ENCODE measurements at regions not wholly inside any gene's neighbourhood (a gene's known extent, or its start where the extent isn't known, plus 50 kb on each side); places are given as distances from the start of the nearest gene placed in this dataset.

DNA sequence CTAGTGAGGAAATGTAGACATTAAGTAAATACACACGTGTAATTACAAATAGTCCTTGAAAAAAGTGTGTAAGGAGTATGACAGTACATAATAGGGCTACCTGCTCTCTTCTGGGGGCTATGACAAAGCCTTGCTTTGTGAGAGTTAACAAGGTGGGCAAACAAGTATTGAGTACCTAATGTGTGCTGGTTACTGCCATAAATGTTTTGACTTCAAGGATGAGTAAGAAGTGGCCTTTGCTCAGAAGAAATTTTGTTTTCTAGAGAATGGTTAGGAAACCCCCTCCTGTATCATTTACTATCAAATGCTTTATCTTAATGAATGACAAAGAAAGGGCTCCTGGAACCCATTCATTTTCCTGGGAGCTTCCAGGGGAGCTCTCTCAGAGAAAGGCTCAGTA, 167.0 kb upstream of the CASK start:
- TF ChIP-seq, protein P1, sequence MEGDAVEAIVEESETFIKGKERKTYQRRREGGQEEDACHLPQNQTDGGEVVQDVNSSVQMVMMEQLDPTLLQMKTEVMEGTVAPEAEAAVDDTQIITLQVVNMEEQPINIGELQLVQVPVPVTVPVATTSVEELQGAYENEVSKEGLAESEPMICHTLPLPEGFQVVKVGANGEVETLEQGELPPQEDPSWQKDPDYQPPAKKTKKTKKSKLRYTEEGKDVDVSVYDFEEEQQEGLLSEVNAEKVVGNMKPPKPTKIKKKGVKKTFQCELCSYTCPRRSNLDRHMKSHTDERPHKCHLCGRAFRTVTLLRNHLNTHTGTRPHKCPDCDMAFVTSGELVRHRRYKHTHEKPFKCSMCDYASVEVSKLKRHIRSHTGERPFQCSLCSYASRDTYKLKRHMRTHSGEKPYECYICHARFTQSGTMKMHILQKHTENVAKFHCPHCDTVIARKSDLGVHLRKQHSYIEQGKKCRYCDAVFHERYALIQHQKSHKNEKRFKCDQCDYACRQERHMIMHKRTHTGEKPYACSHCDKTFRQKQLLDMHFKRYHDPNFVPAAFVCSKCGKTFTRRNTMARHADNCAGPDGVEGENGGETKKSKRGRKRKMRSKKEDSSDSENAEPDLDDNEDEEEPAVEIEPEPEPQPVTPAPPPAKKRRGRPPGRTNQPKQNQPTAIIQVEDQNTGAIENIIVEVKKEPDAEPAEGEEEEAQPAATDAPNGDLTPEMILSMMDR (IDR thresholded peaks at IDR 0.05): no peak
- TF ChIP-seq POLR2A (IDR thresholded peaks at IDR 0.05): no peak
- no peak for TF ChIP-seq EP300 (IDR thresholded peaks at IDR 0.05)

Measured in tibial nerve (tissue), 4 donors.